CD4-positive, alpha-beta T cell treated with Interleukin-10 for 1 hour (primary cell): ENCODE measurements at regions not wholly inside any gene's neighbourhood (a gene's known extent, or its start where the extent isn't known, plus 50 kb on each side); places are given as distances from the start of the nearest gene placed in this dataset.
"Not testable (repeated sequence)": the region's sequence is repeated elsewhere in the genome, so short reads cannot be mapped to it uniquely, and the experiment has no call there.

ENCODE experiments used
- DNase-seq: peaks from one replicate; pipeline ENCODE4 v3.0.0-alpha.2; 2020

DNA sequence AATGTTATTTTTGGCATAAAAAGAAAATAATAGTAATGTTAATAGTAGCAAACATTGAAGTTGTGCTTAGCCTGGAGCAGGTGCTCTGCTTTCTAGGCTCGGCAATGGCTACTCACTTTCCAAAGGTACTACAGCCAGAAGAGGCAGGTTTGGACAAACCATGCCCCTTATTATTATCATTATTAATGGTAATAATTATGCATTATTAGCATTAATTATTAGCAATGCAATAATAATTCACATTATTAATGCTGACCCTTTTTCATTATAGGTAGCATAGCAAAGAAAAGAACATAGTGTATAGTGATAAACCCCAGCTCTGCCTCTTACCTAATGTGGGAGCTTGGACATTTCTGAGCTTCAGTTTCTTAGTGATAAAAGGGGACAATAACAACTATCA is 171.4 kb downstream of the EDEM1 start:
- no peak for DNase-seq

- DNase-seq, result no peak
Observed at GRCh38 chr3:5360453-5360852, 172.9 kb downstream of the EDEM1 start.

DNA sequence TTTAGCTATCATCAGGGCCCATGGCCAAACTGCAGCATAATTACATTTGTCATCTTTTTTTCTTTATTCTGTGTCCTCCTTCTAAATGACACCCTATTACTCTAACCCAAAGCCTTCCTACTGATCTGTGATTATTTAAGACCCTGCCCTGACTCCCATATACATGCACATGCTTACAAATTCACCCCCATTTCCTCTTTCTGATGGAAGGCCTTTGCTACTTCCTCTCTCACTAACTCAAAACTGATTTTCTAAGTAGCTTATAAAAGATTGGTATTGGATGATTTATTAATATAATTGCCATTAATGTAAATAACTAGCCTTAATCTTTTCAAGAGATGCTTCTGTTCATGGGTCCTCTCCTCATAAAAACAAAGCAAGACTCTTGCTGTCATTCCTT is 179.2 kb downstream of the EDEM1 start:
- DNase-seq, result no peak

DNA sequence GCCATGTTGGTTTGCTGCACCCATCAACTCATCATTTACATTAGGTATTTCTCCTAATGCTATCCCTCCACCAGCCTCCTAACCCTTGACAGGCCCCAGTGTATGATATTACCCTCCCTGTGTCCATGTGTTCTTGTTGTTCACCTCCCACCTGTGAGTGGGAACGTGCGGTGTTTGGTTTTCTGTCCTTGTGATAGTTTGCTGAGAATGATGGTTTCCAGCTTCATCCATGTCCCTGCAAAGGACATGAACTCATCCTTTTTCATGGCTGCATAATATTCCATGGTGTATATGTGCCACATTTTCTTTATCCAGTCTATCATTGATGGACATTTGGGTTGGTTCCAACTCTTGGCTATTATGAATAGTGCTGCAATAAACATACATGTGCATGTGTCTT is 184.0 kb downstream of the EDEM1 start:
- DNase-seq, result not testable (repeated sequence)

GRCh38 chr3:5376761-5377160 is 189.3 kb downstream of the EDEM1 start:
- no peak for DNase-seq

- not testable (repeated sequence) for DNase-seq
Observed at GRCh38 chr3:5379266-5379665, 191.8 kb downstream of the EDEM1 start.

GRCh38 chr3:5383486-5384263 is 196.2 kb downstream of the EDEM1 start:
- not testable (repeated sequence) for DNase-seq

DNA sequence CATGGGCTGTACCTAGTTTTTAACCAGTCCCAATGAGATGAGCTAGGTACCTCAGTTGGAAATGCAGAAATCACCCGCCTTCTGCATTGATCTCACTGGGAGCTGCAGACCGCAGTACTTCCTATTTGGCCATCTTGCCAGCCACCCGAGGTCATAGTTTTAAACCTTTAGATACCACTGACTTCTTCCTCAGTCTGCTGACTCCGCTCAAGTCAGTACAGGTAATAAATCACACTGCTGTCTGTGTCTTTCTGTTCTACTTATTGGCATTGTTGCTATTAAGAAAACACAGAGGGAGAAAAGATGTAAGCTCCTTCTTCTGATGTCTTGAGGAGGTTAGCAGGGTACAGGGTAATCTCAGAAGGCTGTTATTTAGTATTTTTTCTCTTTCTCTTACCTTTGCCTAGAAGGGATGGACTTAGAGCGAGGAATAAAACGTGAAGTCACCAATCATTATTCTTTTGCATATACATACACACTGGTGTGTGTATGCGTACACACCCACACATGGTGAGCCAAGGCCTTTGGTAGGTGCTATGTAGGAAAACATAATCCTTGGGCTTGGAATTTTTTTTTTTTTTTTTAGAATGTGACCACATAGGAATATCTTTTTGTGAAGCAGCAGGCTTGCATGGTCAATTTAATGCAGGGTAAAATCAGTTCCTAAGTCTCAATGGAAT is 197.2 kb downstream of the EDEM1 start:
- DNase-seq, result no peak

GRCh38 chr3:5388091-5388490 is 200.6 kb downstream of the EDEM1 start:
- no peak for DNase-seq

DNA sequence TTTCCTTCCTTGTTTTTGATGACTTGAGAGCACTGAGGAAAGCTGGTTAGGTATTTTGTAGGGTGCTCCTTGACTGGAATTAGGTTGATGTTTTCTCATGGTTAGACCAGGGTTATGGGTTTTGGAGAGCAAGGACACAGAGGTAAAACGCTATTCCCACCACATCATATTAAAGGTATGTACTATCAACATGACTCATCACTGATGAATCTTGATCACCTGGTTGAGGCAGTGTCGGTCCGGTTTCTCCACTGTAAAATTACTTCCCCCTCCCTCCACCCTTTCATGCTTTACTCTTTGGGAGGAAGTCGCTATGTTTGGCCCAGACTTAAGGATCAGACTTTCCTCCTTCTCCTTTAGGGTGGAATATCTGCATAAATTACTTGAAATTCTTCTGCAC is 201.6 kb downstream of the EDEM1 start:
- DNase-seq, result no peak

DNA sequence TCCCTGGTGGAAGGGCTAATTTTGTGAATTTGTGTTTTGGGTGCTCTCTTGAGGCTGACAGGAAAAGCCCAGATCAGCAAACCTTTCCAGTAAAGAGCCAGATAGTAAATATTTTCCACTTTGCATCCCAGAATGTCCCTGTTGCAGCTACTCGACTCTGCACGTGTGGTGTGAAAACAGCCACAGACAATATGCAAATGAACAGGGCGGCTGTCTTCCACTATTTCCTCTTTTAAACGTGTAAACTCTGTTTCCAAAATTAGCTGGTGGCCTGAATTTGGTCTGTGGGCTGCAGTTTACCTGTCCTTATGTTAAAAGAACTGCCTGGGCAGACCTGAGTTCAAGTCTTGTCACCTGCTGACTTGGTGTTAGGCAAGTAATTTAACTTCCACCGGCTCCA is 202.7 kb downstream of the EDEM1 start:
- DNase-seq, result no peak

DNA sequence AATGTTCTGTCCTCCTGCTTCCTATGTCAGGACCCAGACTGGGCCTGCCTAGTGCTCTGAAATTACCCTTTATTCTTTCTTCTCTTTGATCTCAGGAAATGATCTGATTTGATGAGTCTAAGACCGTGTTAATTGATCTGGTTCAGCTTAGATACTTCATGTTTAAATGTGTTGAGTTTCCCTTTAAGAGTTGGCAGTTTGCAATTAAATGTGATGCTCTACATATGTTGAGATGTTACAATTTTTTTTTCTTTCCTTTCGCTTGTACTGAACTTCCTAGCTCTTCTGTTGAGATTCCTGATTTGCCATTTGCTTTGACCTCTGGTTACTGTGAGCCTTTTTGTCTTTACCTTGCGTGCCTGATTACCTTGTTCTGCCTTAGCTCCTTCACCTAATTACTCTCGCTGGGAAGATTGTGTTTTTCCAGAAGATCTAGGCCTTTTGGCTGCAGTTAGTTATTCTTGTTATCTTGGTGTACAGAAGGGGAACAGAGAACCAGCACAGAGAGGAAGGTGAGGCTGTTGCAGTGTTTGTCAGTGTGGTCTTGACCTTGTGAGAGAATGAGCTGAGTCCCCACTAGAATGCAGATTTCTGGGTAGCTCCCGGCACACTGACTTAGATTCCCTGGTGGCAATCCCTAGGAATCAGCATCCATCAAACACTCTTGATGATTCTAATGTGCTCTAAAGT is 203.6 kb downstream of the EDEM1 start:
- DNase-seq, result no peak

GRCh38 chr3:5401002-5401401 is 213.5 kb downstream of the EDEM1 start:
- no peak for DNase-seq

DNA sequence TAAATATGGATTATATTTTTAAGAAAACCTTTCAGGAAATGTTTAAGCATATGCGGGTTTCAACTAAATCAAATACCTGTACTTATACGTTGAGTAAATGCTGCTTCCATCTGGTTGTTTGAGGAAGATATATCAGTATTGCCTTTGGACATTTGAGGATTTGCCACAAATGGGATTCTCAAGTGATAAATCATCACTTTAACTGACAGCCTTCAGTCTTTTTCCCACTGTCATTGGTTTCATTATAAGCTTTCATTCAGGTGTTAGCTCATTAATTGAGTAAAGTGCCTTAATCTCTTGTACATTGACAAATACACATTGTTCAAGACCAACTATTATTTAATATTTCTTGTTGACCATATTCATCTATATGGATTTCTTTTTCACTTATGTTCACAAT is 217.2 kb downstream of the EDEM1 start:
- no peak for DNase-seq

- no peak for DNase-seq
Observed at GRCh38 chr3:5411786-5412185, 224.3 kb downstream of the EDEM1 start.

DNA sequence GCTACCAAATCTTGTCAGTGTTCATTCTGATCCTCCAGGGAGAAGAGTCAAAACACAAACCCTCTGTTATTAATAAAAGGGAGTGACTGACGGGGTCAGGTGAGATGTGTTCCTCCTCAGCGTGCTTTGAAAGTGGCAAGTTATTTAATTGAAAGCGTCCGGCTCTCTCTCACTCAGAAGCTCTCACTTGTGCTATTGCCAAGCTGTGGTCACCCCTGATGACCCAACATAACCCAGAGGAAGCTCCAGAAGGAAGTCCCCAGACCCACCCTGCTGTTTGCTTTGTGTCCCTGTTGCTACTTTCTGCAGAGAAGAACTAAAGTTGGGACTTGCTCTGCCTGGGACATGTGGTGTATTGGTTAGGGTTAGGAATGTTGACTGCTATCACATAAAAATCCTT is 235.6 kb downstream of the EDEM1 start:
- no peak for DNase-seq

DNA sequence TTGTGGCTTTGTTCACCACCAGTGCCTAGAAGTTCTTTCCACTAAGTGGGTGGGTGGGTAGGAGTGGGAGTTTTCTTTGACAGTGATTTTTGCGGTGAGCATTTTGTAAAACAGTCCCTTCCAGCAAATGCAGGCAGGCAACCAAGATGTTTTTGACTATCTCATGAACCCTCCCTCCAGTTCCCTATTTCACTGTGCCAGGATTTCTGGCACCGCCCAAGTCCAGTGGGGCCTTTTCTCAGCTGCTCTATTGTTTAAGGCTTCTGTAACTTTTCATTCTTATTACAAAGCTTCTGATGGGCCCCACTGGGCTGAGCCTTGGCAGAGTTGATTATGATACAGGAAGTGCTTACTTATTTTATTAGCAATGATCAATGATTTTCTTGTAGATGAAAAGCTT is 236.0 kb downstream of the EDEM1 start:
- no peak for DNase-seq

DNA sequence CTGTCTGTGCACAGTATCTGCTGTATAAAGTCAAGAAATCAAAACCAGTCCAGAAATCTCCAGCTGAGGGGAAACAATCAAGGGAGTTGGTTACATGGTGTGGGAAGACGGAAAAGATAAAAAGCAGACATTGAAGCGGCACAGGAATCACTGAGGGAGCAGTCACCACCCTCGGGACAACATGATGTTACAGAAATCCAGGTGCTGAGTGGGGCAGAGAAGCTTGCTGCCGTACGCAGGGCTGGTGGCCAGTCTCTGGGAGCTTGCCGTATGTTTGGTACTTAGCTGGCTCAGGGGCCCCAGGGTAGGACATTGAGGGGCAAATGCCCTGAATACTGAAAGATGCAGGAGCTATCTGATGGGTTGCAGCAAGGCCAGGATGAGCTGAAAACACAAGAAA is 237.9 kb downstream of the EDEM1 start:
- DNase-seq, result no peak

- DNase-seq, result peak; percentile 43
Observed at GRCh38 chr3:5426094-5426883, 238.8 kb downstream of the EDEM1 start.

DNA sequence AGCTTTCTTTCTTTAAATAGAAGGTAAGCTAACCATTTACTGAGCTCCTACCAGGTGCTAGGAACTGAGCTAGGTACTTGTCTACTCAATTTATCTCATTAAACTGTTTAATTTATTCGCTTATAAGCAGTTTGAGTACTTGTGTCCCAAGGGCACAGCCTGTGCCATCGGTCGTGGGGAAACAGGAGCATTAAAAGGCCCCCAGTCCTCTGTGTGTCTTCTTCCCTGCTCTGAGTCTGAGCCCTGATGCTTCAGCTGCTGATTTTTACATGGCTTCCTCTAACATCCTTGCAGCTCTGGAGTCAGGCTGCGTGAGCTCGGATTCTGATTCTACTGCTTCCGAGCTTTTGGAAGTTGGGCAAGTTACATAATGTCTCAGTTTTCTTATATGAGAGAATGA is 239.5 kb downstream of the EDEM1 start:
- no peak for DNase-seq

- no peak for DNase-seq
Observed at GRCh38 chr3:5427938-5428337, 240.4 kb downstream of the EDEM1 start.

DNA sequence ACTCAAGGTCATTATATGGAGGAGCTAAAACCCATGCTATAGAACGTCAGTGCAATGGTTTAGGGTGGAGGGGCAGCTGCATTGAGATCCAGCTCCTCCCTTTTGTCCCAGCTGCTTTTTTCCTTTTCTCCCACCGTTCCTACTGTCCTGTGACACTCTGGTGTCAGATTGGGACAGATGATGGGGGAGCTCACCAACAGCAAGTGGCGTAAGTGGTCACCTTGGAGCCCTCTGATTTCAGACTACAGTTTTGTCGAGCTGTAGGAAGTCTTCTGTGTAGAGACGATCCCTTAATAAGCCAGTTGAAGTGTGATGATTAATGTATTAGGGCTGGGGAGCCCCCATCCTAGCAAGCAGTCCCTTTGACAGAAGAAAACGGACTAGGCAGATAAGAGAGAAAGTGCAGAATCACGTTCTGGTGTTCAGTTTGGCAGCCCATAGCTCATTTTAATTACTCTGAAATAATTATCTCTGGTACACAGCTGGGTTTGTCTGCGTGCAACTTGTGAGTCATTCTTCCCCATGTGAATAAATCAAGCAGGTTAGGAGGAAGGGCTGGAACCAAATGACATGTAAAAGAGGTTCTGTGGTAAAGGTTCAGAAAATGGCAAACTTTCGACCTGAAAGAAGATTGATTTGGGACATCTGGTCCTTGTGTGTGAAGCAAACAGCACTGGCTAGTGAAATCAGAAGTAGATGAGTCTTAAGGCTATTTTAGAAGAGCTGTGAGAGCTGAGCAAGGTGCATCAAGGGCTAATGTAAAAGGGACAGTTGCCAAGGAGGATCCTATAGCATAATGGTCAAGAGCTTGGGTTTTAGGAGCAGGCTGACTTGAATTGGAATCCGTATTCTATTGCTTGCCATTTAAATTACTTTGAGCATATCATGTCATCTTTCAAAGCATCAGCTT is 241.4 kb downstream of the EDEM1 start:
- no peak for DNase-seq
